ENCODE measurements at regions not wholly inside any gene's neighbourhood (a gene's known extent, or its start where the extent isn't known, plus 50 kb on each side); places are given as distances from the start of the nearest gene placed in this dataset.

DNA sequence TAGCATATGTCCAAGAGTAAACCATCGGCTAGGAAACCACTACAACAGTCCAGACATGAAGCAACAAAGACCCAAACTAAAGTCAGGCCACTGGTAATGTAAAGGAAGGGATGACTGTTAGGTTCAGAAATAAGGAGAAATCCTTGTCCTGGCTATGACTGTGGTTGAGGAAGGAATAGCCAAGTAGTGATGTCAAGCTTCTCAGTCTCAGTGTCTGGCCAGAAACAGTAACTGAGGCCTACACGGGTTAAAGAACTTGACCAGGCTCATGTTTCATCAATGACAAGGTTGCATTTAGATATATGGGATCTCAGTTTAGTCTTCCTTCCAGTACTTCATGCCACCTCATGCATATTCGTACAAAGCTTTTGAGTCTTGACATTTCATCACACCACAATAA is 162.0 kb downstream of the ETAA1 start:
- TF ChIP-seq, protein P1, sequence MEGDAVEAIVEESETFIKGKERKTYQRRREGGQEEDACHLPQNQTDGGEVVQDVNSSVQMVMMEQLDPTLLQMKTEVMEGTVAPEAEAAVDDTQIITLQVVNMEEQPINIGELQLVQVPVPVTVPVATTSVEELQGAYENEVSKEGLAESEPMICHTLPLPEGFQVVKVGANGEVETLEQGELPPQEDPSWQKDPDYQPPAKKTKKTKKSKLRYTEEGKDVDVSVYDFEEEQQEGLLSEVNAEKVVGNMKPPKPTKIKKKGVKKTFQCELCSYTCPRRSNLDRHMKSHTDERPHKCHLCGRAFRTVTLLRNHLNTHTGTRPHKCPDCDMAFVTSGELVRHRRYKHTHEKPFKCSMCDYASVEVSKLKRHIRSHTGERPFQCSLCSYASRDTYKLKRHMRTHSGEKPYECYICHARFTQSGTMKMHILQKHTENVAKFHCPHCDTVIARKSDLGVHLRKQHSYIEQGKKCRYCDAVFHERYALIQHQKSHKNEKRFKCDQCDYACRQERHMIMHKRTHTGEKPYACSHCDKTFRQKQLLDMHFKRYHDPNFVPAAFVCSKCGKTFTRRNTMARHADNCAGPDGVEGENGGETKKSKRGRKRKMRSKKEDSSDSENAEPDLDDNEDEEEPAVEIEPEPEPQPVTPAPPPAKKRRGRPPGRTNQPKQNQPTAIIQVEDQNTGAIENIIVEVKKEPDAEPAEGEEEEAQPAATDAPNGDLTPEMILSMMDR (IDR thresholded peaks at IDR 0.05; ENCODE audit: low read depth, low read length, missing control alignments): no peak
- no peak for DNase-seq (ENCODE audit: extremely low read depth, low read depth)
- H3K4me3 ChIP-seq (replicated peaks; ENCODE audit: low read depth, low read length): no peak overlapping the region

DNA sequence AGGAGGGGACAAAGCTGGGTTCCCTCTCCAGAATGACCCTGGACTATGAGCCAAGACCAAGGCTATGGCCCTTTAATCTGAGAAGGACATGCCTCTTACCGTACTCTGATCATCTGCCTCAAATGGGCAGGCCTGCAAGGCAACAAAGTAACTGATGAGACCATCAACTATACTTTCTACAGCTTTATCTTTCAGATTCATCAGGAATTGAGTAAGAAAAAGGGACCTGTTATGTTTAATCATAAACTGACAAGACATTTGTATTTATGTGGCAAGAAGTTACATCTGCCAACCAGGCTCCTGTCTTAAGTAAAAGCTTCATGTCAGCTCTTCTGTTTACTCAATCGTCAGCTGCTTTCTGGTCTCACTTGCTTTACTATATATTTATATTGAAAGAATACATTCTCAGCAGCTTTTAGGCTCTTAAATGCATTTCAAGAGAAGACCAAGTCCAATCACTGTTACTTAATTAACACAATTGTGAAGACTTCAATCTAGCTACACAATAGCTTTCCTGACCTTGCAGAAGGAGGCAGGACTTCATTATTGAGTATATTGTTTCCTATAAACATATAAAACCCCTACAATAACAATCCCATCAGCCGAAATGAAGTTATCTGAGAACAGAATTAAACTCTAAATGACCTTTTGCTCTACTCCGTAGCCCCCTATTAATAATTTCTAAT is 163.8 kb downstream of the ETAA1 start:
- no peak overlapping the region for H3K4me3 ChIP-seq (replicated peaks; ENCODE audit: low read depth, low read length)
- no peak for DNase-seq (ENCODE audit: extremely low read depth, low read depth)
- TF ChIP-seq, protein P1 (IDR thresholded peaks at IDR 0.05; ENCODE audit: low read depth, low read length, missing control alignments): no peak

DNA sequence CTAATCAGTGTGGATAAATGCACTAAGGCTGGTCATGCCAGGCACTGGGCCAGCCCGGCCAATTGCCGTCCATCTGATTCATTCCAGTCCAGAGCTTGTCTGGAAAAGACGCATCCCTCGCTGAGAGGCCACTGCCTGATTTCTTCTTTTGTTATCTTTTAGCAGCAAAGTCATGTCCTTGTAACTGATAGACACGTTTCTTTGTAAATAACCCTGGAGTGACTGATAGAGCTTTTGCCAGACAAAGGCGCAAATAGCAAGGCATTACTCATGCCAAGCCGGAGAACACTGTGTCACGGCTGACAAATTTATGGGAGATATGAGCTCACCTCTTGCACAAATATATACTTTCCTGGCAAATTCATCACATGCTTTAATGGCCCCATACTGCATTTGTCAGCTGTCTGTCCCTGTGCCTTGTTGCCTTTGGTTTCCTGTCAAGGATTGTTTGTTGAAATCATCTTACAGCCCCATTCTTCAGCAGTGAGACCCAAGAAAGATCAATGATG is 164.4 kb downstream of the ETAA1 start:
- DNase-seq (ENCODE audit: extremely low read depth, low read depth): no peak
- H3K4me3 ChIP-seq (replicated peaks; ENCODE audit: low read depth, low read length): no peak overlapping the region
- TF ChIP-seq, protein P1 (IDR thresholded peaks at IDR 0.05; ENCODE audit: low read depth, low read length, missing control alignments): no peak

DNA sequence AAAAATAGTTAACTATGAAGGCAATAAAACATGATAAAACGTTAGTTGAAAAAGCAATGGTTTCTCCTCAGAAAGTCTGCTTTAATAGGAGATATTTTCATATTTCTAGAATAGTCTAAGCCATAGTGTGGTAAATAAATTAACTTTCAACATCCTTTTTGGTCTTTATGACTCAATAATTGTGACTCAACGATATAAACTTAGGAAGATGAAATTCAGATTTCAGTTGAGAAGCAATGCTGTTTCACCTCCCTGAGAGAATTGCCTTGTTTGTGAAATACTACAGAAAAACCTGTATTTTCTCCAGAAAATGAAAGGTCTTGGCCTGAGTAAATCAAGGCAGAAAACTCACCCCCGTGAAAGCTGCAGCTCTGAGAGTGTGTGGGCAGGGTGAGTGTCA is 166.9 kb downstream of the ETAA1 start:
- TF ChIP-seq, protein P1 (IDR thresholded peaks at IDR 0.05; ENCODE audit: low read depth, low read length, missing control alignments): no peak
- no peak overlapping the region for H3K4me3 ChIP-seq (replicated peaks; ENCODE audit: low read depth, low read length)
- no peak for DNase-seq (ENCODE audit: extremely low read depth, low read depth)

DNA sequence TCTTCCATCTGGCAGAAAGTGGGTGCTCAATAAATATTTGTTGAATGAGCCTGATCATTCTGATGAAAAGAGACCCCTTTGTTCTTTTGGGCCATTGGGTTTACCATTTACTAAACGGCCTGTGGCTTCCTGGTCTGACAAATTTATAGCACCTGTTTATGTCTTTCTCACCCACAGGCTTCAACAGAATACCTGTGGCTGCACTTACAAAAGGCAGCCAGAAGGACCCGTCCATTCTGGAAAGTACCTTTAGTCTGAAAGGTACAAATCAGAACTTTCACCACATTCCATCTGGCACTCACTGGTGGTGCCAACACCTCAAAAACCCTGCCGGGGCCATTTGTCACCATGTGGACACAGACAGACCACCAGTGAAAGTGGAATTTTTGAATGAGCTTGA is 167.5 kb downstream of the ETAA1 start:
- DNase-seq (ENCODE audit: extremely low read depth, low read depth): no peak
- TF ChIP-seq, protein P1 (IDR thresholded peaks at IDR 0.05; ENCODE audit: low read depth, low read length, missing control alignments): no peak
- no peak overlapping the region for H3K4me3 ChIP-seq (replicated peaks; ENCODE audit: low read depth, low read length)

DNA sequence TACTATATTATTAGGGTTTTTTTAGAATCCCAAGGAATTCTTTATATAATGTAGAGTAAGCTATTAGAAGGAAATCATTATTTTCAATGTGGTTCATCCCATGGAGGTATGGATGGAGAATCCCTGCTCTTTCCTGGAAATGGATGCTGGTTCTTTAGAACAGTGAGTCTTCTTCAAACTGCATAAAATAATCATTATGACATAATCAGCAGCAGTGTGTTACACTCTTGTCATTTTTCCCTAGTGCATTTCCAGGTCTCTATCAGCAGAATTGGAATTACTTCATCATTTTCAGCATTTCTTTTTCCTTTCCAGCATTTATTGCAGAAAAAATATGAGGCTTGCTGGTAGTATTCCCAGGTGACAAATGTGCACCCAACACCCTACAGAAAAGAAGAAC is 168.1 kb downstream of the ETAA1 start:
- DNase-seq (ENCODE audit: extremely low read depth, low read depth): no peak
- TF ChIP-seq, protein P1 (IDR thresholded peaks at IDR 0.05; ENCODE audit: low read depth, low read length, missing control alignments): no peak
- no peak overlapping the region for H3K4me3 ChIP-seq (replicated peaks; ENCODE audit: low read depth, low read length)

DNA sequence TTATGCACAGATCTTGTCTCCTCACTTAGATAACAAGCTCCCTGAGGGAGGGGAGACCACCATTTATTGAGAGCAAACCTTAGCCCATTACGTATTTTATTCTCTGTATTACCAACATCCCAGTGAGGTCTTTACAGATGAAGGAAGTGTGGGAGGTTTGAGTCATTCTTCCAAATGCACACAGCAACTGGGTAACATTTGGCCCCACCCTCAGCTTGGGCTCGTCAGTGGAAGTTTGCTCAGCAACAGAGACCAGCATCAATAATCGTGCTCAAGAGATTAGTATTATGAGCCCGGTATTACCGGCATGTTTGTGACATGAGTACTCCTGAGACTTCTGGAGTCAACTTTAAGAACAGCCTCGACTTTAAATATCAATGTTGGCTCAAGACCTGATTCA is 168.6 kb downstream of the ETAA1 start:
- TF ChIP-seq, protein P1 (IDR thresholded peaks at IDR 0.05; ENCODE audit: low read depth, low read length, missing control alignments): no peak
- DNase-seq (ENCODE audit: extremely low read depth, low read depth): peak; percentile 38
- no peak overlapping the region for H3K4me3 ChIP-seq (replicated peaks; ENCODE audit: low read depth, low read length)

Measured in HFF-Myc (cell line).